ENCODE measurements at regions not wholly inside any gene's neighbourhood (a gene's known extent, or its start where the extent isn't known, plus 50 kb on each side); places are given as distances from the start of the nearest gene placed in this dataset.

DNA sequence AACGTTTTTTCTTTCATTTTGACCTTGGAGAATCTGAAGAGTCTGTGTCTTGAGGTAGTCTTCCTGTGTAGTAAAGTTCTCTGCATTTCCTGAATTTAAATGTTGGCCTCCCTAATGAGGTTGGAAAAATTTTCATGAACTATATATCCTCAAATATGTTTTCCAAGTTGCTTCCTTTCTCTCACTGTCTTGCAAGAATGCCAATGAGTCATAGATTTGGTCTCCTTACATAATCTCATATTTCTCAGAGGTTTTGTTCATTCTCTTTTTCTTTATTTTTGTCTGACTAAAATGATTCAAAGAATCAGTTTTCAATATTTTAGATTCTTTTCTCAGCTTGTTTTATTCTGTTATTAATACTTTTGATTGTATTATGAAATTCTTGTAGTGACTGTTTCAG lies 87.6 kb downstream of the DRAM2 start:
- TF ChIP-seq, protein P1, sequence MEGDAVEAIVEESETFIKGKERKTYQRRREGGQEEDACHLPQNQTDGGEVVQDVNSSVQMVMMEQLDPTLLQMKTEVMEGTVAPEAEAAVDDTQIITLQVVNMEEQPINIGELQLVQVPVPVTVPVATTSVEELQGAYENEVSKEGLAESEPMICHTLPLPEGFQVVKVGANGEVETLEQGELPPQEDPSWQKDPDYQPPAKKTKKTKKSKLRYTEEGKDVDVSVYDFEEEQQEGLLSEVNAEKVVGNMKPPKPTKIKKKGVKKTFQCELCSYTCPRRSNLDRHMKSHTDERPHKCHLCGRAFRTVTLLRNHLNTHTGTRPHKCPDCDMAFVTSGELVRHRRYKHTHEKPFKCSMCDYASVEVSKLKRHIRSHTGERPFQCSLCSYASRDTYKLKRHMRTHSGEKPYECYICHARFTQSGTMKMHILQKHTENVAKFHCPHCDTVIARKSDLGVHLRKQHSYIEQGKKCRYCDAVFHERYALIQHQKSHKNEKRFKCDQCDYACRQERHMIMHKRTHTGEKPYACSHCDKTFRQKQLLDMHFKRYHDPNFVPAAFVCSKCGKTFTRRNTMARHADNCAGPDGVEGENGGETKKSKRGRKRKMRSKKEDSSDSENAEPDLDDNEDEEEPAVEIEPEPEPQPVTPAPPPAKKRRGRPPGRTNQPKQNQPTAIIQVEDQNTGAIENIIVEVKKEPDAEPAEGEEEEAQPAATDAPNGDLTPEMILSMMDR (IDR thresholded peaks at IDR 0.05) = no peak
- no peak for TF ChIP-seq EP300 (IDR thresholded peaks at IDR 0.05)

Data from esophagus muscularis mucosa (tissue), 3 donors.